CD8-positive, alpha-beta memory T cell (primary cell): ENCODE measurements at regions not wholly inside any gene's neighbourhood (a gene's known extent, or its start where the extent isn't known, plus 50 kb on each side); places are given as distances from the start of the nearest gene placed in this dataset.

Experiments
- CTCF ChIA-PET: fragments of 350-600 bp; sonication (Branson Sonifier 250); formaldehyde crosslinking; loops from one replicate; lab custom pipeline; 2021; ENCODE audit warnings: antibody characterized with exemption; lab: Charles Lee
- POLR2A ChIA-PET: fragments of 350-600 bp; sonication (Branson Sonifier 250); formaldehyde crosslinking; loops from one replicate; lab custom pipeline; 2021; ENCODE audit warnings: antibody characterized with exemption; lab: Charles Lee
- DNase-seq, 5 donors: peaks; one replicate each; pipeline versions ENCODE4 v3.0.0 to v3.0.0-alpha.2; 2020 to 2022; ENCODE audit warnings: mixed read lengths in 1 of 5
- H3K27ac ChIP-seq: one replicate; pipeline ENCODE4 v1.7.0; 2013; ENCODE audit warnings: low read depth, mild to moderate bottlenecking, low read length, moderate library complexity
- H3K27me3 ChIP-seq: 2 replicates; pipeline ENCODE4 v1.7.0; 2013; ENCODE audit warnings: low read length, mild to moderate bottlenecking; ENCODE audit not compliant: insufficient read depth, poor library complexity, severe bottlenecking
- H3K36me3 ChIP-seq: 2 replicates; pipeline ENCODE4 v1.7.0; 2013; ENCODE audit warnings: mild to moderate bottlenecking, low read length, moderate library complexity; ENCODE audit not compliant: insufficient read depth
- H3K4me1 ChIP-seq: 2 replicates; pipeline ENCODE4 v1.7.0; 2013; ENCODE audit warnings: mild to moderate bottlenecking, low read length, moderate library complexity; ENCODE audit not compliant: insufficient read depth
- H3K4me3 ChIP-seq: 2 replicates; pipeline ENCODE4 v1.7.0; 2013; ENCODE audit warnings: mild to moderate bottlenecking, low read length
- H3K9me3 ChIP-seq: 2 replicates; pipeline ENCODE4 v1.7.0; 2013; ENCODE audit warnings: mild to moderate bottlenecking, low read length
- H3K27ac Mint-ChIP-seq, 8 donors: one replicate each; pipeline ENCODE4 v1.8.0; 2020 to 2021; ENCODE audit warnings: mixed read lengths in 8 of 8, mild to moderate bottlenecking in 6 of 8, inconsistent platforms in 3 of 8, moderate library complexity in 3 of 8
- H3K27me3 Mint-ChIP-seq, 2 donors: one replicate each; pipeline ENCODE4 v1.8.0; 2020 to 2021; ENCODE audit warnings: mixed read lengths in 2 of 2, mild to moderate bottlenecking in 1 of 2, moderate library complexity in 1 of 2
- H3K36me3 Mint-ChIP-seq, 3 donors: one replicate each; pipeline ENCODE4 v1.8.0; 2020 to 2021; ENCODE audit warnings: mixed read lengths in 3 of 3, inconsistent platforms in 1 of 3, mild to moderate bottlenecking in 1 of 3
- H3K4me1 Mint-ChIP-seq, 3 donors: one replicate each; pipeline ENCODE4 v1.8.0; 2020 to 2021; ENCODE audit warnings: mixed read lengths in 3 of 3, inconsistent platforms in 1 of 3, mild to moderate bottlenecking in 1 of 3
- H3K4me3 Mint-ChIP-seq, 7 donors: one replicate each; pipeline ENCODE4 v1.8.0; 2020 to 2021; ENCODE audit warnings: mixed read lengths in 7 of 7, mild to moderate bottlenecking in 6 of 7, moderate library complexity in 4 of 7, inconsistent platforms in 2 of 7
- H3K9me3 Mint-ChIP-seq, 5 donors: one replicate each; pipeline ENCODE4 v1.8.0; 2020 to 2022; ENCODE audit warnings: mixed read lengths in 5 of 5, mild to moderate bottlenecking in 3 of 5, moderate library complexity in 2 of 5, inconsistent platforms in 1 of 5

GRCh38 chr1:229892515-229893117, 174.4 kb upstream of the GALNT2 start:
- H3K27ac Mint-ChIP-seq, result no peak overlapping the region
- no peaks in the 10 kb centered on the region for H3K9me3 Mint-ChIP-seq
- CTCF ChIA-PET, result no interaction called here
- Histone ChIP-seq H3K4me1 (no peaks in the 10 kb centered on the region), H3K4me3 (no peak overlapping the region), H3K9me3 (no peaks in the 10 kb centered on the region), H3K27me3 (peaks cover 4% of the 10 kb centered on the region), H3K27ac (no peak overlapping the region), H3K36me3 (no peaks in the 10 kb centered on the region)
- DNase-seq, result no peak
- no peak overlapping the region for H3K4me3 Mint-ChIP-seq
- no peaks in the 10 kb centered on the region for H3K36me3 Mint-ChIP-seq
- peaks cover 19 to 51% of the 10 kb centered on the region in 2 donors for H3K27me3 Mint-ChIP-seq
- POLR2A ChIA-PET, result no interaction called here
- H3K4me1 Mint-ChIP-seq, result no peaks in the 10 kb centered on the region

GRCh38 chr1:229893762-229894444, 173.1 kb upstream of the GALNT2 start:
- POLR2A ChIA-PET, result no interaction called here
- Histone ChIP-seq H3K27ac (no peak overlapping the region), H3K9me3 (no peaks in the 10 kb centered on the region), H3K27me3 (peaks cover 4% of the 10 kb centered on the region), H3K4me3 (no peak overlapping the region), H3K36me3 (no peaks in the 10 kb centered on the region), H3K4me1 (no peaks in the 10 kb centered on the region)
- no peak overlapping the region for H3K4me3 Mint-ChIP-seq
- H3K27ac Mint-ChIP-seq, result no peak overlapping the region
- no peaks in the 10 kb centered on the region for H3K36me3 Mint-ChIP-seq
- no peaks in the 10 kb centered on the region for H3K9me3 Mint-ChIP-seq
- CTCF ChIA-PET, result no interaction called here
- peaks cover 23 to 55% of the 10 kb centered on the region in 2 donors for H3K27me3 Mint-ChIP-seq
- no peaks in the 10 kb centered on the region for H3K4me1 Mint-ChIP-seq
- no peak for DNase-seq

DNA sequence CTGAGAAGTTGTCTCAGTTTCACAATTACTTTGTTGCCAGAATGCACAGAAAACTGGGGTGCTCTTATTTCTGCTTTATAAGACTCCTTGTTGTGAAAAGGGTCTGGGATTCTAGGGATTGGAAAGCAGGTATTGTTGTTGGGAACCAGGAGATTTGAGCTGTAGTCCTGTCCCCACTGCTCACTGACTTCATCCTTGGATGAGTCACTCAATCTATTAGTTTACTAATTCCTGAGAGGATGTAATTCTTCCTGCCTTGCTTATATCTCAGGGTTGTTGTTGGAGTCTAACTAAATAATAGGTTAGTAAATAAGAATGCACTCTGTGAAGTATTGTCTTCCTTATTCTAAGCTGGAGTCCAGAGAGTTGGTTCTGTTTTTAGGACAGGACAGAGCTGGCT, 172.5 kb upstream of the GALNT2 start:
- POLR2A ChIA-PET, result no interaction called here
- H3K27me3 ChIP-seq, result peaks cover 4% of the 10 kb centered on the region
- no peak for DNase-seq
- H3K36me3 Mint-ChIP-seq, result no peaks in the 10 kb centered on the region
- no peaks in the 10 kb centered on the region for H3K36me3 ChIP-seq
- no peaks in the 10 kb centered on the region for H3K4me1 Mint-ChIP-seq
- peaks cover 24 to 51% of the 10 kb centered on the region in 2 donors for H3K27me3 Mint-ChIP-seq
- no peak overlapping the region for H3K4me3 ChIP-seq
- H3K4me1 ChIP-seq, result no peaks in the 10 kb centered on the region
- H3K9me3 Mint-ChIP-seq, result no peaks in the 10 kb centered on the region
- no peaks in the 10 kb centered on the region for H3K9me3 ChIP-seq
- no peak overlapping the region for H3K4me3 Mint-ChIP-seq
- CTCF ChIA-PET, result no interaction called here
- H3K27ac Mint-ChIP-seq, result no peak overlapping the region
- no peak overlapping the region for H3K27ac ChIP-seq

DNA sequence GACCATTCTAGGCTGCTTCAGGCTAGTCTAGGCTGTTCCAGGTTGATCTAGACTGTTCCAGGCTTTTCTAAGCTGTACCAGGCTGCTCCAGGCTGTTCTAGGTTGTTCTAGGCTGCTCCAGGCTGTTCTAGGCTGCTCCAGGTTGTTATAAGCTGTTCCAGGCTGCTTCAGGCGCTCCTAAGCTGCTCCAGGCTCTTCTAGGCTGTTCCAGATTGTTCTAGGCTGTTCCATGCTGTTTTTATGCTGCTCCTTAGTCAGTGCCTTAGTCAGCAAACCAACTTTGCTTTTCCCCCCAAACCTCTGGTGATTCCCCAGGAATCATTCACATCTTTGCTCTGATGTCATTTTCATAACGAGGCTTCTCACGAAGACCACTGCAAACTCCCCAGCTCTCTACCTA, 171.4 kb upstream of the GALNT2 start:
- no peaks in the 10 kb centered on the region for H3K9me3 ChIP-seq
- Mint-ChIP-seq H3K36me3 (no peaks in the 10 kb centered on the region), H3K4me3 (peak overlapping the region in 1 of 7 donors; percentile 48), H3K27ac (no peak overlapping the region), H3K4me1 (no peaks in the 10 kb centered on the region), H3K9me3 (peaks cover 0 to 2% (median 0%) of the 10 kb centered on the region in 5 donors), H3K27me3 (peaks cover 25 to 57% of the 10 kb centered on the region in 2 donors)
- H3K27me3 ChIP-seq, result peaks cover 4% of the 10 kb centered on the region
- ChIA-PET POLR2A (no interaction called here), CTCF (no interaction called here)
- DNase-seq, result no peak
- no peak overlapping the region for H3K4me3 ChIP-seq
- H3K27ac ChIP-seq, result no peak overlapping the region
- H3K36me3 ChIP-seq, result no peaks in the 10 kb centered on the region
- H3K4me1 ChIP-seq, result no peaks in the 10 kb centered on the region

GRCh38 chr1:229896306-229896705, 170.7 kb upstream of the GALNT2 start:
- POLR2A ChIA-PET, result no interaction called here
- Histone ChIP-seq H3K4me1 (no peaks in the 10 kb centered on the region), H3K27me3 (peaks cover 4% of the 10 kb centered on the region), H3K9me3 (no peaks in the 10 kb centered on the region), H3K27ac (no peak overlapping the region), H3K36me3 (no peaks in the 10 kb centered on the region), H3K4me3 (no peak overlapping the region)
- CTCF ChIA-PET, result no interaction called here
- H3K27ac Mint-ChIP-seq, result peak overlapping the region in 1 of 8 donors; percentile 2
- no peak for DNase-seq
- no peak overlapping the region for H3K4me3 Mint-ChIP-seq
- no peaks in the 10 kb centered on the region for H3K36me3 Mint-ChIP-seq
- no peaks in the 10 kb centered on the region for H3K4me1 Mint-ChIP-seq
- H3K27me3 Mint-ChIP-seq, result peaks cover 25 to 57% of the 10 kb centered on the region in 2 donors
- H3K9me3 Mint-ChIP-seq, result peaks cover 0 to 5% (median 2%) of the 10 kb centered on the region in 5 donors

DNA sequence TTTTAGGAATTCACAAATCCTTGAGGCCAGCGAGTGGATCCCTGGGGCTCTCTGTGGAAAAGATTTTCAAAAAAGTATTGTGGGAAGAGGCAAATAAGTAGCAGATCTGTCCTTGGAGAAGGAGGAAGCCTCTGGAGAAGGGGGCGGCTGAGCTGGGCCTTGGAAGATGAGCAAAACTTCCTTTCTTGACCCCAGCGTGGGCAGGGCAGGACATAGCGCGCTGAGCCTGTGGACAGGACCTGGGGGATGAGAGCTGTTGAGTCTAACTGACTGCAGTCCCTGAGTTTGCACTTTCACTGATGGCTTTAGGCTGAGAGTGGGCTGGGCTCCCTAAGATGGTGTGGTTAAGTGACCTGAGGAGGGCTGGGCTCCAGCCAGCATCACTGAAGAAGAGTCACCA, 170.2 kb upstream of the GALNT2 start:
- ChIA-PET POLR2A (no interaction called here), CTCF (no interaction called here)
- Histone ChIP-seq H3K9me3 (no peaks in the 10 kb centered on the region), H3K4me1 (no peaks in the 10 kb centered on the region), H3K27me3 (peaks cover 4% of the 10 kb centered on the region), H3K4me3 (no peak overlapping the region), H3K27ac (no peak overlapping the region), H3K36me3 (no peaks in the 10 kb centered on the region)
- no peak for DNase-seq
- Mint-ChIP-seq H3K4me3 (no peak overlapping the region), H3K36me3 (no peaks in the 10 kb centered on the region), H3K4me1 (no peaks in the 10 kb centered on the region), H3K9me3 (peaks cover 2 to 7% (median 5%) of the 10 kb centered on the region in 5 donors), H3K27me3 (peaks cover 28 to 61% of the 10 kb centered on the region in 2 donors), H3K27ac (no peak overlapping the region)

DNA sequence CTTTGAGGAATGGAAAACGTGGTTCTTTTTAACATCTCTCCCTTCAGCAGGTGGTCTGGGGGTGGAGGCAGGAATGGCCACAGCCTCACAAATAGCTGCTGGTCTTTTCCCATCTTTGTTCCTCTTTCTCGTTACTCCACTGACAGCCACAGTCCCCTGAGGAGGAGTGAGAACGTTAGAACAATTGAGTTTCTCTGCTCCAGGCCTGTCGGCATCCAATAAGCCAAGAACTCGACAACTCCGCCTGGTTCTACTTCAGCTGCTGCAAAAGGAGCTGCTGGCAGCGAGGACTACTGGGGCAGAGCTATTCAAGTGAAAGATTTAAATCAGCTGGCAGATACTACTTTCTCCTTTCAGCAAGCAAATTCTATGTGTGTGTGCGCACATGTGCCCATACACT, 169.5 kb upstream of the GALNT2 start:
- Histone ChIP-seq H3K27me3 (peaks cover 4% of the 10 kb centered on the region), H3K9me3 (no peaks in the 10 kb centered on the region), H3K27ac (no peak overlapping the region), H3K36me3 (no peaks in the 10 kb centered on the region), H3K4me1 (no peaks in the 10 kb centered on the region), H3K4me3 (no peak overlapping the region)
- ChIA-PET CTCF (no interaction called here), POLR2A (no interaction called here)
- no peak for DNase-seq
- H3K4me1 Mint-ChIP-seq, result no peaks in the 10 kb centered on the region
- no peak overlapping the region for H3K4me3 Mint-ChIP-seq
- no peaks in the 10 kb centered on the region for H3K36me3 Mint-ChIP-seq
- peaks cover 2 to 7% (median 5%) of the 10 kb centered on the region in 5 donors for H3K9me3 Mint-ChIP-seq
- H3K27me3 Mint-ChIP-seq, result peaks cover 28 to 61% of the 10 kb centered on the region in 2 donors
- no peak overlapping the region for H3K27ac Mint-ChIP-seq

GRCh38 chr1:229900220-229900619, 166.8 kb upstream of the GALNT2 start:
- no peak overlapping the region for H3K4me3 Mint-ChIP-seq
- peaks cover 33 to 57% of the 10 kb centered on the region in 2 donors for H3K27me3 Mint-ChIP-seq
- no peak overlapping the region for H3K27ac Mint-ChIP-seq
- ChIA-PET POLR2A (no interaction called here), CTCF (no interaction called here)
- H3K4me1 ChIP-seq, result no peaks in the 10 kb centered on the region
- no peak for DNase-seq
- no peaks in the 10 kb centered on the region for H3K36me3 ChIP-seq
- H3K36me3 Mint-ChIP-seq, result no peaks in the 10 kb centered on the region
- no peak overlapping the region for H3K4me3 ChIP-seq
- no peak overlapping the region for H3K27ac ChIP-seq
- no peaks in the 10 kb centered on the region for H3K4me1 Mint-ChIP-seq
- H3K9me3 ChIP-seq, result no peaks in the 10 kb centered on the region
- peaks cover 4% of the 10 kb centered on the region for H3K27me3 ChIP-seq
- H3K9me3 Mint-ChIP-seq, result peaks cover 2 to 7% (median 5%) of the 10 kb centered on the region in 5 donors
